HepG2 (cell line): ENCODE measurements at regions not wholly inside any gene's neighbourhood (a gene's known extent, or its start where the extent isn't known, plus 50 kb on each side); places are given as distances from the start of the nearest gene placed in this dataset.

Experiments used
- ATAC-seq: fragments of 200-7000 bp; cut with Tn5 transposase; 3 replicates; pipeline ENCODE4 v1.9.1; 2020; ENCODE audit warnings: mild to moderate bottlenecking, moderate library complexity
- BruUV-seq: library from RNA; stranded (reverse); fragments of 400-500 nt; replicated peaks from 2 replicates; lab custom pipeline; 2021; lab: Mats Ljungman, UMichigan
- CTCF ChIA-PET: fragments of 300-600 bp; formaldehyde crosslinking; extraction: SDS; loops from one replicate; lab custom pipeline; 2021; ENCODE audit warnings: low total read pairs, inconsistent platforms, low intra/inter-chr PET ratio; lab: Yijun Ruan, JAX
- POLR2A ChIA-PET: fragments of 350-600 bp; sonication (Branson Sonifier 250); formaldehyde crosslinking; loops from one replicate; lab custom pipeline; 2020; ENCODE audit warnings: antibody characterized with exemption, inconsistent platforms; lab: Yijun Ruan, JAX
- DNase-seq: peaks from one replicate; pipeline ENCODE4 v3.0.0-alpha.2; 2015; ENCODE audit warnings: low spot score
- FAIRE-seq: peaks from 3 replicates; lab custom pipeline; 2011; peaks lifted over from hg19 to GRCh38; lab: Jason Lieb, UNC
- H2AFZ ChIP-seq: one replicate; pipeline ENCODE4 v1.6.1; 2011; ENCODE audit warnings: low read length, inconsistent platforms
- H3K27ac ChIP-seq: fragments of 300-600 bp; 3 replicates; pipeline ENCODE4 v1.8.0; 2011; ENCODE audit warnings: mixed run types, mild to moderate bottlenecking, mixed read lengths, low read length, inconsistent platforms; ENCODE audit not compliant: insufficient read depth; ENCODE audit errors: extremely low read length
- H3K27me3 ChIP-seq, 2 experiments: fragments of 200-600 bp in 1 of 2; 2 replicates in 1 of 2; 3 replicates in 1 of 2; pipeline versions ENCODE4 v1.6.0 to v1.8.0; 2011; ENCODE audit warnings: low read length in 2 of 2, mild to moderate bottlenecking in 2 of 2, moderate library complexity in 2 of 2, inconsistent platforms in 1 of 2; ENCODE audit not compliant: insufficient read depth in 2 of 2, control insufficient read depth in 1 of 2
- H3K36me3 ChIP-seq, 2 experiments: fragments of 200-600 bp in 1 of 2; replicated peaks in 1 of 2; 2 replicates in 1 of 2; 3 replicates in 1 of 2; pipeline versions ENCODE4 v1.5.1 to v1.8.0; 2011; ENCODE audit warnings: low read length in 2 of 2, inconsistent platforms in 1 of 2; ENCODE audit not compliant: insufficient read depth in 2 of 2, control insufficient read depth in 1 of 2
- H3K4me1 ChIP-seq: 2 replicates; pipeline ENCODE4 v1.5.1; 2012; ENCODE audit warnings: low read length, inconsistent platforms; ENCODE audit not compliant: insufficient read depth
- H3K4me2 ChIP-seq: 2 replicates; pipeline ENCODE4 v1.6.0; 2011; ENCODE audit warnings: low read depth, low read length, inconsistent platforms
- H3K4me3 ChIP-seq, 3 experiments: fragments of 200-600 bp in 1 of 3; sonication (generic), shearing (Covaris generic) in 1 of 3; replicated peaks in 1 of 3; 2 replicates each; pipeline ENCODE4 v1.5.1; 2011 to 2016; ENCODE audit warnings: low read length in 3 of 3, inconsistent platforms in 2 of 3, low read depth in 2 of 3, mild to moderate bottlenecking in 2 of 3, control low read depth in 1 of 3, mixed read lengths in 1 of 3; ENCODE audit not compliant: insufficient read depth in 1 of 3
- H3K79me2 ChIP-seq: one replicate; pipeline ENCODE4 v1.6.1; 2011; ENCODE audit warnings: low read length, inconsistent platforms; ENCODE audit not compliant: insufficient read depth
- H3K9ac ChIP-seq: 2 replicates; pipeline ENCODE4 v1.6.0; 2011; ENCODE audit warnings: mild to moderate bottlenecking, low read depth, low read length, inconsistent platforms; ENCODE audit not compliant: insufficient read depth
- H3K9me3 ChIP-seq: 2 replicates; pipeline ENCODE4 v1.5.1; 2012; ENCODE audit warnings: mild to moderate bottlenecking, low read length
- H4K20me1 ChIP-seq: 2 replicates; pipeline ENCODE4 v1.6.0; 2011; ENCODE audit warnings: inconsistent platforms, mild to moderate bottlenecking, low read length, moderate library complexity; ENCODE audit not compliant: insufficient read depth
- MAFF ChIP-seq: IDR thresholded peaks from 2 replicates; pipeline ENCODE4 v1.6.1; 2011; ENCODE audit warnings: low read depth, low read length, improper control_type of control experiment
- MAFK ChIP-seq, 2 experiments: IDR thresholded peaks in 1 of 2; conservative IDR thresholded peaks in 1 of 2; 2 replicates each; pipeline ENCODE4 v1.6.1; 2011; ENCODE audit warnings: improper control_type of control experiment in 2 of 2, low read length in 2 of 2
- MAZ ChIP-seq, 2 experiments: sonication (generic) in 1 of 2; formaldehyde crosslinking in 1 of 2; IDR thresholded peaks; 2 replicates each; pipeline versions ENCODE4 v1.5.0 to v1.6.1; 2012 to 2020; ENCODE audit warnings: low read depth in 2 of 2, mild to moderate bottlenecking in 2 of 2, borderline replicate concordance in 1 of 2, improper control_type of control experiment in 1 of 2, low read length in 1 of 2, missing genetic modification reagents in 1 of 2, moderate library complexity in 1 of 2
- ZNF343 ChIP-seq: sonication (generic); formaldehyde crosslinking; IDR thresholded peaks from 2 replicates; pipeline ENCODE4 v1.4.0; 2020; ENCODE audit warnings: mild to moderate bottlenecking, missing genetic modification reagents
- ZNF430 ChIP-seq: sonication (generic); formaldehyde crosslinking; IDR thresholded peaks from 2 replicates; pipeline ENCODE4 v1.9.0; 2021; ENCODE audit warnings: mild to moderate bottlenecking, missing genetic modification reagents
- WGBS: methylation state at CpG from one replicate; pipeline ENCODE4 v1.1.6; 2017; ENCODE audit warnings: low lambda C conversion rate; 5-methylcytosine and 5-hydroxymethylcytosine counted together
- in situ Hi-C: cut with HindIII; loops from 2 replicates; pipeline ENCODE4 v1.10.0; 2017; ENCODE audit warnings: low pct_unique_long_range_greater_than_20kb; ENCODE audit not compliant: extremely low pct_ligation_motif_present
- intact Hi-C: fragments of 100-400 bp; cut with micrococcal nuclease; formaldehyde crosslinking; loops from one replicate; pipeline ENCODE4 v1.10.0; 2022; ENCODE audit not compliant: unreplicated experiment
- TF ChIP-seq, protein P1 (sequence below): sonication (generic); formaldehyde crosslinking; conservative IDR thresholded peaks from 2 replicates; pipeline ENCODE4 v1.8.0; 2022; ENCODE audit warnings: missing genetic modification reagents

DNA sequence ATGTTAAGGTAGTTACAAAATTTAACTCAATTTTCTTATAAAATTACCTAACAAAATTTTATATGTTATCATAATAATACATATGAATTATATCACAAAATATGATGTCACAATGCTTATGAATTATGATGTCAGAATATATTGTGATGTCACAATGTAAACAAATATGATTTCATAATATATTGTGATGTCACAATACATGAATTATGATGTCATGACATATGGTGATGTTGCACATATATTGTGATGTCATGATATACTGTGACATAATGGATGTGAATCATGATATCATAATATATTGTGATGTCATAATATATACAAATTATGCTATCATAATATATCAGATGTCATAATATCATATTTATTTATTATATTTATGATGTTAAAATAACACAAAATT is 1879.9 kb downstream of the TP53TG3F start (continued):
- TF ChIP-seq, protein P1, sequence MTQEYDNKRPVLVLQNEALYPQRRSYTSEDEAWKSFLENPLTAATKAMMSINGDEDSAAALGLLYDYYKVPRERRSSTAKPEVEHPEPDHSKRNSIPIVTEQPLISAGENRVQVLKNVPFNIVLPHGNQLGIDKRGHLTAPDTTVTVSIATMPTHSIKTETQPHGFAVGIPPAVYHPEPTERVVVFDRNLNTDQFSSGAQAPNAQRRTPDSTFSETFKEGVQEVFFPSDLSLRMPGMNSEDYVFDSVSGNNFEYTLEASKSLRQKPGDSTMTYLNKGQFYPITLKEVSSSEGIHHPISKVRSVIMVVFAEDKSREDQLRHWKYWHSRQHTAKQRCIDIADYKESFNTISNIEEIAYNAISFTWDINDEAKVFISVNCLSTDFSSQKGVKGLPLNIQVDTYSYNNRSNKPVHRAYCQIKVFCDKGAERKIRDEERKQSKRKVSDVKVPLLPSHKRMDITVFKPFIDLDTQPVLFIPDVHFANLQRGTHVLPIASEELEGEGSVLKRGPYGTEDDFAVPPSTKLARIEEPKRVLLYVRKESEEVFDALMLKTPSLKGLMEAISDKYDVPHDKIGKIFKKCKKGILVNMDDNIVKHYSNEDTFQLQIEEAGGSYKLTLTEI (CRISPR knock-in tag), result no peak
- TF ChIP-seq MAZ (IDR thresholded peaks at IDR 0.05; ENCODE audit: borderline replicate concordance, low read depth, low read length), result no peak
- no peak for TF ChIP-seq MAZ (CRISPR knock-in tag; IDR thresholded peaks at IDR 0.05; ENCODE audit: low read depth)

- Histone ChIP-seq H3K4me3 (no peak overlapping the region), H3K9me3 (peaks cover 85% of the 10 kb centered on the region), H3K27ac (no peak overlapping the region), H3K27me3 (no peaks in the 10 kb centered on the region), H3K9ac (no peak overlapping the region), H3K4me1 (no peaks in the 10 kb centered on the region), H3K36me3 (no peaks in the 10 kb centered on the region; a peak in 1 of 5 replicates), H3K4me2 (no peak overlapping the region), H3K79me2 (no peaks in the 10 kb centered on the region), H4K20me1 (no peaks in the 10 kb centered on the region), H2AFZ (no peak overlapping the region)
- no peak for ATAC-seq
- no peak for DNase-seq
- in situ Hi-C loops (no loop called here), intact Hi-C loops (no loop called here)
- ChIA-PET POLR2A (no interaction called here), CTCF (no interaction called here)
- 4% methylated on average over 4 of the region's 4 CpGs for WGBS
- BruUV-seq, result no TSS peak
- FAIRE-seq, result no peak
- TF ChIP-seq ZNF430 (CRISPR knock-in tag), result no peak
- TF ChIP-seq ZNF343, result no peak
- peak in 1 of 2 experiments; percentile 73; a peak in 3 of 4 replicates for TF ChIP-seq MAFK (conservative IDR thresholded peaks at IDR 0.05 in 1 of 2, IDR thresholded peaks at IDR 0.05 in 1 of 2; ENCODE audit: low read length in 2 of 2)
- TF ChIP-seq MAFF, result peak; percentile 63
Measured at GRCh38 chr16:35342012-35342411, 1882.6 kb downstream of the TP53TG3F start.
